NCI-H1105 treated with DMSO at 0.1 percent for 48 hours (cell line): ENCODE measurements at regions not wholly inside any gene's neighbourhood (a gene's known extent, or its start where the extent isn't known, plus 50 kb on each side); places are given as distances from the start of the nearest gene placed in this dataset.

Experiments
- DNase-seq: peaks from one replicate; lab custom pipeline; 2025; lab: John Stamatoyannopoulos, UW

GRCh38 chr3:23062582-23062981, 140.5 kb upstream of the UBE2E2 start:
- DNase-seq: no peak

GRCh38 chr3:23062982-23063381, 140.1 kb upstream of the UBE2E2 start:
- no peak for DNase-seq

- DNase-seq: no peak
Observed at GRCh38 chr3:23067116-23067515, 136.0 kb upstream of the UBE2E2 start.

GRCh38 chr3:23068016-23068728, 135.0 kb upstream of the UBE2E2 start:
- no peak for DNase-seq

- DNase-seq: no peak
Observed at GRCh38 chr3:23071296-23071695, 131.8 kb upstream of the UBE2E2 start.

GRCh38 chr3:23071758-23072157, 131.4 kb upstream of the UBE2E2 start:
- no peak for DNase-seq

GRCh38 chr3:23072693-23073092, 130.4 kb upstream of the UBE2E2 start:
- no peak for DNase-seq

- no peak for DNase-seq
Observed at GRCh38 chr3:23073724-23074305, 129.3 kb upstream of the UBE2E2 start.

- no peak for DNase-seq
Observed at GRCh38 chr3:23075496-23075895, 127.6 kb upstream of the UBE2E2 start.

- DNase-seq: no peak
Observed at GRCh38 chr3:23076437-23076836, 126.7 kb upstream of the UBE2E2 start.

- DNase-seq: no peak
Observed at GRCh38 chr3:23077126-23077525, 126.0 kb upstream of the UBE2E2 start.

GRCh38 chr3:23078735-23079134, 124.4 kb upstream of the UBE2E2 start:
- DNase-seq: no peak

- peak; percentile 9 for DNase-seq
Observed at GRCh38 chr3:23079976-23080375, 123.2 kb upstream of the UBE2E2 start.

GRCh38 chr3:23083701-23084100, 119.4 kb upstream of the UBE2E2 start:
- DNase-seq: no peak

- no peak for DNase-seq
Observed at GRCh38 chr3:23084367-23084766, 118.8 kb upstream of the UBE2E2 start.

- DNase-seq: no peak
Observed at GRCh38 chr3:23085261-23085660, 117.9 kb upstream of the UBE2E2 start.

- DNase-seq: no peak
Observed at GRCh38 chr3:23086331-23086730, 116.8 kb upstream of the UBE2E2 start.

- no peak for DNase-seq
Observed at GRCh38 chr3:23086831-23087230, 116.3 kb upstream of the UBE2E2 start.

- no peak for DNase-seq
Observed at GRCh38 chr3:23094412-23094811, 108.7 kb upstream of the UBE2E2 start.

GRCh38 chr3:23094890-23095462, 108.2 kb upstream of the UBE2E2 start:
- DNase-seq: peak; percentile 16

GRCh38 chr3:23096041-23096440, 107.1 kb upstream of the UBE2E2 start:
- no peak for DNase-seq

- no peak for DNase-seq
Observed at GRCh38 chr3:23099021-23099420, 104.1 kb upstream of the UBE2E2 start.

GRCh38 chr3:23099677-23100076, 103.5 kb upstream of the UBE2E2 start:
- no peak for DNase-seq

- no peak for DNase-seq
Observed at GRCh38 chr3:23100106-23100505, 103.0 kb upstream of the UBE2E2 start.
